ENCODE measurements at regions not wholly inside any gene's neighbourhood (a gene's known extent, or its start where the extent isn't known, plus 50 kb on each side); places are given as distances from the start of the nearest gene placed in this dataset.

DNA sequence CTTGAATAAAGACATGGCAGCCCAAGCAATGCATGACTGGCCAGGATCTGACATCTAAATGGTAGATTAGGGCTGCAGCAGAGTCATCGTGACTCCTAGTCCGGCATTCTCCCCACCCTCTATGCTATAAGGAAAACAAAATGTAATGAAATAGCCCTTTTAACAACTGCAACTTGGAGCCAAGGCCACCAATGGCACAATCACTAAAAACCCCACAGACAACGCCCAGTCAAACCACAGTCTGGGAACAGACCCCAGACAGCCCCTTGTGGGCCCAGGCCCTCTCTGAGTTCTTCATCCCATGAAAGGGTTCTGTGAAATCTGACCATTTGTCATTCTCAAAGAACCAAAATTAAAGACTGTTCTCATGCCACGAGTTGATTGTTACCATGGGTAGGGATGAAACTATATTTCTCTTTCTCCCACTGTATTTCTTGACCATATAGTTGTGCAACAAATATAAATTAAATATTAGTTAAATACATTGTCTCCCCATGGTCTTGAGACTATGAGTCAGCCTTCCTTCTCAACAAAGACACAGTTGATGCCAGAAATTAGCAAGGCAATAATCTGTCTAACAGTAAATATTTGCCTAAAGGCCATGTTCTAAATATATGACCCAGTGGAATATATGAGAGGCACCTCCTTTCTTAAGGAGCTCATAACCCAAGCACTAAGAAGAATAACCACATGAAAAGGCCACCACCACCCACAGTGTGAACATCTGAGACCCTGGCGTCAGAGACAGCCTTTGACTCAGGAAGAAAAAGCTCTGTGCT is 85.6 kb upstream of the SSTR4 start:
- DNase-seq (ENCODE audit: low read depth, low spot score), result peak; percentile 79
- TF ChIP-seq, protein P1, sequence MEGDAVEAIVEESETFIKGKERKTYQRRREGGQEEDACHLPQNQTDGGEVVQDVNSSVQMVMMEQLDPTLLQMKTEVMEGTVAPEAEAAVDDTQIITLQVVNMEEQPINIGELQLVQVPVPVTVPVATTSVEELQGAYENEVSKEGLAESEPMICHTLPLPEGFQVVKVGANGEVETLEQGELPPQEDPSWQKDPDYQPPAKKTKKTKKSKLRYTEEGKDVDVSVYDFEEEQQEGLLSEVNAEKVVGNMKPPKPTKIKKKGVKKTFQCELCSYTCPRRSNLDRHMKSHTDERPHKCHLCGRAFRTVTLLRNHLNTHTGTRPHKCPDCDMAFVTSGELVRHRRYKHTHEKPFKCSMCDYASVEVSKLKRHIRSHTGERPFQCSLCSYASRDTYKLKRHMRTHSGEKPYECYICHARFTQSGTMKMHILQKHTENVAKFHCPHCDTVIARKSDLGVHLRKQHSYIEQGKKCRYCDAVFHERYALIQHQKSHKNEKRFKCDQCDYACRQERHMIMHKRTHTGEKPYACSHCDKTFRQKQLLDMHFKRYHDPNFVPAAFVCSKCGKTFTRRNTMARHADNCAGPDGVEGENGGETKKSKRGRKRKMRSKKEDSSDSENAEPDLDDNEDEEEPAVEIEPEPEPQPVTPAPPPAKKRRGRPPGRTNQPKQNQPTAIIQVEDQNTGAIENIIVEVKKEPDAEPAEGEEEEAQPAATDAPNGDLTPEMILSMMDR (IDR thresholded peaks at IDR 0.05; ENCODE audit: low read depth, low read length), result no peak
- in situ Hi-C loops (cut with HindIII; ENCODE audit: low sequenced_read_pairs), result no loop called here
- H3K4me3 ChIP-seq (ENCODE audit: low read depth, low read length), result no peak overlapping the region

DNA sequence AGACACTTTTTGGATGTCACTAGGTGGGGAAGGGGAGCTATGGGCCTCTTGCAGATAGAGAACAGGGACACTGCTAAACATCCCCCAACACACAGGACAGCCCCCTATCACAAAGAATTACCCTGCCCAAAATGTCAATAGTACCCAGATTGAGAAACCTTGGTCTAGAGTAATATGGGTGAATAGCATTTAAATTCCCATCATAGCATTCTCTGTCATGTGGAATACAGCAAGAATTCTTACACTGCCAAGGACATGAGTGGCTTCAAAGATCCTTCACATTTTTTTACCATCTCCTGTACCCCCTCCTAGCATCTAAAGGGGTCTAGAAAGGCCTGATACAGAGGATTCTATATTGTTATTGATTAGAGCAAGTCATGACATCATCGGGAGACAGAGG is 83.1 kb upstream of the SSTR4 start:
- TF ChIP-seq, protein P1 (IDR thresholded peaks at IDR 0.05; ENCODE audit: low read depth, low read length), result no peak
- in situ Hi-C loops (cut with HindIII; ENCODE audit: low sequenced_read_pairs), result no loop called here
- no peak overlapping the region for H3K4me3 ChIP-seq (ENCODE audit: low read depth, low read length)
- DNase-seq (ENCODE audit: low read depth, low spot score), result no peak

DNA sequence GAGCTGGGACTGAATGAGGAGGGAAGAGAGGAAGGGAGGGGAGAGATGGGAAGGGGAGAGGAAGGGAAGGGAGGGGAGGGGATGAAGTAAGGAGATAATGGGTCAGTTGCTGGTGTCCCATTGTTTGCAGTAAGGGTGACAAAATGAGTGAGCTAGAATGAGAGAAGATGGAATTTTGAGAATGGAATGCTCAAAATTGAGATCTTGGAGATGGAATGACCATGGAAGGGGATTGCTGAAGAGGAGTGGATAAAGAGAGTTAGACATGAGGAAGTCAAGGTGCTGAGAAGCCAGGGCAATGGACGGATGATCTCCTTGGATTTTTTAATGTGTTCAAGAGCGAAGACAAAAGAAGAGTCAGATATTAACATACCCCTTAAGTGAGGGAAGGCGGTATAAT is 80.5 kb upstream of the SSTR4 start:
- H3K4me3 ChIP-seq (ENCODE audit: low read depth, low read length), result no peak overlapping the region
- in situ Hi-C loops (cut with HindIII; ENCODE audit: low sequenced_read_pairs), result no loop called here
- TF ChIP-seq, protein P1 (IDR thresholded peaks at IDR 0.05; ENCODE audit: low read depth, low read length), result no peak
- DNase-seq (ENCODE audit: low read depth, low spot score), result no peak

DNA sequence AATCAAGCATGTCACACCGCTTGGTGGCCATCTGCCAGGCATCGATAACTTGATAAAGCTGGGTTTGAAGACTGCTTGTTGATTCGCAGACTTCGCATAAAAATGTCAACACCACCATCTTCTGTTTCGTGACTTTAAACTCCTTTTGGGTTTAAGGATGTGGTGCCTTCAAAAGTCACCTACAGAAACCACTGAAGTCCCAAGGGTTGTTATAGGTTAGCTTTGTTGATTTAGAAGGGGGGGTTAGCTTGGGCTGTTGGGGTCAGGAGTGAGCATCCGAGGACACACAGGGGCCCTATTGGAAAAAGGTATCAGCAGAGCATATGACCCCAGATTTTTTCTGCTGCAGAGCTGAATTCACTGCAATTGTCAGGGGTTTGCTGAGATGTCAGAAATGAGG is 76.7 kb upstream of the SSTR4 start:
- DNase-seq (ENCODE audit: low read depth, low spot score), result no peak
- TF ChIP-seq, protein P1 (IDR thresholded peaks at IDR 0.05; ENCODE audit: low read depth, low read length), result no peak
- in situ Hi-C loops (cut with HindIII; ENCODE audit: low sequenced_read_pairs), result no loop called here
- H3K4me3 ChIP-seq (ENCODE audit: low read depth, low read length), result no peak overlapping the region

DNA sequence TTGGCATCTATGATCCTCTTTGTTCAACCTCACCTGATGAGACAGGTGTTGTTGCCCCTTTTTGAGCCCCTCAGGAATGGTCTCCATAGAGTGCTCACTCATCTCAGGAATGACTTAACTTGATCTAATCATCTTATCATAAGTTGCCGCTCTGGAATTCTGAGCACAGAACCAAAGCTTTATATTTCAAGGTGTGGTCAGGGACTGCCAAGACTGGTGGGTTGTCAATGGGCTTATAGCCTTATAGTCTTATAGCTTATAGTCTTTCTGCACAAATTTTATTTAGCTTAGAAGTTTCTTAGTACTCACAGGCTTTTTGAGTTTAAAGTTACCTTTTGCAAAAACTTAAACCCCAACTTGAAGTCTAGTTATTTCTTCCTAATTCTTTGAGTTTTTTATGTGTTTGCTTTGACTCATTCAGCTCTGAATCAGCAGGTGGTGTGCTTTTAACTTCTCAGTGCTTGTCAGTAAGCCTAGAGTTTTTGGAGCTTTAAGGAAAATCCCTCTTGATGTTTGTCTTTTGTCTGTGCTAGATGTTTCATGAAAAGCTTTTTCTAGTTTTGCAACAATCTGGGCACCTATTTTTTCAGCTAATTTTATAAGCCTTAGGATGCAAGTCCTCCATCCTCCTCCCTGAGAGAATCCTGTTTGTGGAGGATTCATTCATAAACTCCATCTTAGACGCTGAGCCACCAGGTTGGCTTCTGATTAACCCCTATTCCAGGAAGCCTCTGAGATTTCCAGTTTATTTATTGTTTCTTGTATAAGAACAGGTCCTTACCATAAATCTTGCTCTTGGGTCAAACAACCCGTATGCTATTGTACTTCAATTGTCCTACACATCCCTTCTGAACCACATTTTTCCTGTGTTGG is 72.3 kb upstream of the SSTR4 start:
- peak; percentile 46 for DNase-seq (ENCODE audit: low read depth, low spot score)
- TF ChIP-seq, protein P1 (IDR thresholded peaks at IDR 0.05; ENCODE audit: low read depth, low read length), result no peak
- H3K4me3 ChIP-seq (ENCODE audit: low read depth, low read length), result no peak overlapping the region
- in situ Hi-C loops (cut with HindIII; ENCODE audit: low sequenced_read_pairs), result no loop called here

DNA sequence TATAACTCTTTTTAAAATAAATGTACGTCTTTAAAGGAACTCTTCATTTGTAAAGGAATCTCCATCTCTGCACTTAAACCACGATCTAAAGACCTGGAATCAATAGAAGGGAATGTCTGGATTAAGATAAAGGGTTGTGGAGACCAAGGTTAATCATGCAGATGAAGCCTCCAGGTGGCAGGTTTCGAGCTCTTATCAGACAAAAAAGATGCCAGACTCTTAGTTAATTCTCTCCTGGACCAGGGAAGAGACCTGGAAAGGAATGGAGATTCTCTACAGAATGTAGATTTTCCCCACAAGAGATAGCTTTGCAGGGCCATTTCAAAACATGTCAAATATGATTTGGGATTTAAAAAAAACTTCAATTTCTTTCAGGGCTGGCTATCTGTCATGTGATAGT is 71.5 kb upstream of the SSTR4 start:
- H3K4me3 ChIP-seq (ENCODE audit: low read depth, low read length), result no peak overlapping the region
- DNase-seq (ENCODE audit: low read depth, low spot score), result no peak
- in situ Hi-C loops (cut with HindIII; ENCODE audit: low sequenced_read_pairs), result no loop called here
- TF ChIP-seq, protein P1 (IDR thresholded peaks at IDR 0.05; ENCODE audit: low read depth, low read length), result no peak

All from astrocyte of the spinal cord (primary cell).